ENCODE measurements at regions not wholly inside any gene's neighbourhood (a gene's known extent, or its start where the extent isn't known, plus 50 kb on each side); places are given as distances from the start of the nearest gene placed in this dataset.

- TF ChIP-seq, protein P1, sequence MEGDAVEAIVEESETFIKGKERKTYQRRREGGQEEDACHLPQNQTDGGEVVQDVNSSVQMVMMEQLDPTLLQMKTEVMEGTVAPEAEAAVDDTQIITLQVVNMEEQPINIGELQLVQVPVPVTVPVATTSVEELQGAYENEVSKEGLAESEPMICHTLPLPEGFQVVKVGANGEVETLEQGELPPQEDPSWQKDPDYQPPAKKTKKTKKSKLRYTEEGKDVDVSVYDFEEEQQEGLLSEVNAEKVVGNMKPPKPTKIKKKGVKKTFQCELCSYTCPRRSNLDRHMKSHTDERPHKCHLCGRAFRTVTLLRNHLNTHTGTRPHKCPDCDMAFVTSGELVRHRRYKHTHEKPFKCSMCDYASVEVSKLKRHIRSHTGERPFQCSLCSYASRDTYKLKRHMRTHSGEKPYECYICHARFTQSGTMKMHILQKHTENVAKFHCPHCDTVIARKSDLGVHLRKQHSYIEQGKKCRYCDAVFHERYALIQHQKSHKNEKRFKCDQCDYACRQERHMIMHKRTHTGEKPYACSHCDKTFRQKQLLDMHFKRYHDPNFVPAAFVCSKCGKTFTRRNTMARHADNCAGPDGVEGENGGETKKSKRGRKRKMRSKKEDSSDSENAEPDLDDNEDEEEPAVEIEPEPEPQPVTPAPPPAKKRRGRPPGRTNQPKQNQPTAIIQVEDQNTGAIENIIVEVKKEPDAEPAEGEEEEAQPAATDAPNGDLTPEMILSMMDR (conservative IDR thresholded peaks at IDR 0.05 in 1 of 2, IDR thresholded peaks at IDR 0.05 in 1 of 2; ENCODE audit: low read depth in 1 of 2, low read length in 2 of 2): no peak
- TF ChIP-seq EZH2 (IDR thresholded peaks at IDR 0.05; ENCODE audit: low read length, missing control alignments): no peak
Measured at GRCh38 chr3:86519819-86520218, 471.1 kb downstream of the VGLL3 start.
